ENCODE measurements at regions not wholly inside any gene's neighbourhood (a gene's known extent, or its start where the extent isn't known, plus 50 kb on each side); places are given as distances from the start of the nearest gene placed in this dataset.

GRCh38 chr12:46538976-46539375 is 166.4 kb upstream of the SLC38A2 start:
- TF ChIP-seq, protein P1, sequence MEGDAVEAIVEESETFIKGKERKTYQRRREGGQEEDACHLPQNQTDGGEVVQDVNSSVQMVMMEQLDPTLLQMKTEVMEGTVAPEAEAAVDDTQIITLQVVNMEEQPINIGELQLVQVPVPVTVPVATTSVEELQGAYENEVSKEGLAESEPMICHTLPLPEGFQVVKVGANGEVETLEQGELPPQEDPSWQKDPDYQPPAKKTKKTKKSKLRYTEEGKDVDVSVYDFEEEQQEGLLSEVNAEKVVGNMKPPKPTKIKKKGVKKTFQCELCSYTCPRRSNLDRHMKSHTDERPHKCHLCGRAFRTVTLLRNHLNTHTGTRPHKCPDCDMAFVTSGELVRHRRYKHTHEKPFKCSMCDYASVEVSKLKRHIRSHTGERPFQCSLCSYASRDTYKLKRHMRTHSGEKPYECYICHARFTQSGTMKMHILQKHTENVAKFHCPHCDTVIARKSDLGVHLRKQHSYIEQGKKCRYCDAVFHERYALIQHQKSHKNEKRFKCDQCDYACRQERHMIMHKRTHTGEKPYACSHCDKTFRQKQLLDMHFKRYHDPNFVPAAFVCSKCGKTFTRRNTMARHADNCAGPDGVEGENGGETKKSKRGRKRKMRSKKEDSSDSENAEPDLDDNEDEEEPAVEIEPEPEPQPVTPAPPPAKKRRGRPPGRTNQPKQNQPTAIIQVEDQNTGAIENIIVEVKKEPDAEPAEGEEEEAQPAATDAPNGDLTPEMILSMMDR (conservative IDR thresholded peaks at IDR 0.05), result no peak
- no peak for TF ChIP-seq ZFX (IDR thresholded peaks at IDR 0.05)

Data from C4-2B (cell line).